ENCODE measurements at regions not wholly inside any gene's neighbourhood (a gene's known extent, or its start where the extent isn't known, plus 50 kb on each side); places are given as distances from the start of the nearest gene placed in this dataset.

DNA sequence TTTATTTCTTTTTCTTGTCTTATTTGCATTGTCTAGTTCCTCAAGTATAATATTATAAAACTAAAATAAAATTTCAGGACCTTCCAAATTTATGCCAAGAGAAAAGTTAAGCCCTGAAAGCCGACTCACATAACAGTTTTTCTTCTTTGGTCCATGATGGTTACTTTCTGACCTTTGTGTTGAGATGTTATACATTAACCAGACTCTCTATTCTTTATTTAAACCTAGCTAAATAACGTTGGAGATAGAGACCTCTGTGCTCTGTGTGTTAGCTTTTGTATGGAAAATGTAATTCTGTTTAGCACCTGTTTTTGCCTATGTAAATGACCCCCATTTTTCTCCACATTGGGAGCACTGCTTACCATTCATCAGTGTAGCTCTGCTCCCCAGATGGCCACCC lies 352.4 kb downstream of the CD109 start (continued):
- TF ChIP-seq, protein P1, sequence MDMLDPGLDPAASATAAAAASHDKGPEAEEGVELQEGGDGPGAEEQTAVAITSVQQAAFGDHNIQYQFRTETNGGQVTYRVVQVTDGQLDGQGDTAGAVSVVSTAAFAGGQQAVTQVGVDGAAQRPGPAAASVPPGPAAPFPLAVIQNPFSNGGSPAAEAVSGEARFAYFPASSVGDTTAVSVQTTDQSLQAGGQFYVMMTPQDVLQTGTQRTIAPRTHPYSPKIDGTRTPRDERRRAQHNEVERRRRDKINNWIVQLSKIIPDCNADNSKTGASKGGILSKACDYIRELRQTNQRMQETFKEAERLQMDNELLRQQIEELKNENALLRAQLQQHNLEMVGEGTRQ (IDR thresholded peaks at IDR 0.05; ENCODE audit: low read depth, low read length): no peak
- TF ChIP-seq, protein P1 (CRISPR knock-in tag; IDR thresholded peaks at IDR 0.05; ENCODE audit: borderline replicate concordance): no peak
- TF ChIP-seq ZSCAN22 (CRISPR knock-in tag; IDR thresholded peaks at IDR 0.05) (no peak), SOX13 (IDR thresholded peaks at IDR 0.05) (no peak), SOX13 (CRISPR knock-in tag; conservative IDR thresholded peaks at IDR 0.05 in 1 of 2, IDR thresholded peaks at IDR 0.05 in 1 of 2) (0 out of 4 replicates have a peak, but pooled peaks of 1 of the 2 experiments have one; percentile 17), SOX6 (IDR thresholded peaks at IDR 0.05) (no peak), SOX6 (CRISPR knock-in tag; IDR thresholded peaks at IDR 0.05) (peak; percentile 22; the same call in 1 of the 2 replicates), SOX5 (CRISPR knock-in tag; IDR thresholded peaks at IDR 0.05; ENCODE audit: borderline replicate concordance) (peak; percentile 37; the same call in 1 of the 2 replicates)
- TF ChIP-seq, protein P2, sequence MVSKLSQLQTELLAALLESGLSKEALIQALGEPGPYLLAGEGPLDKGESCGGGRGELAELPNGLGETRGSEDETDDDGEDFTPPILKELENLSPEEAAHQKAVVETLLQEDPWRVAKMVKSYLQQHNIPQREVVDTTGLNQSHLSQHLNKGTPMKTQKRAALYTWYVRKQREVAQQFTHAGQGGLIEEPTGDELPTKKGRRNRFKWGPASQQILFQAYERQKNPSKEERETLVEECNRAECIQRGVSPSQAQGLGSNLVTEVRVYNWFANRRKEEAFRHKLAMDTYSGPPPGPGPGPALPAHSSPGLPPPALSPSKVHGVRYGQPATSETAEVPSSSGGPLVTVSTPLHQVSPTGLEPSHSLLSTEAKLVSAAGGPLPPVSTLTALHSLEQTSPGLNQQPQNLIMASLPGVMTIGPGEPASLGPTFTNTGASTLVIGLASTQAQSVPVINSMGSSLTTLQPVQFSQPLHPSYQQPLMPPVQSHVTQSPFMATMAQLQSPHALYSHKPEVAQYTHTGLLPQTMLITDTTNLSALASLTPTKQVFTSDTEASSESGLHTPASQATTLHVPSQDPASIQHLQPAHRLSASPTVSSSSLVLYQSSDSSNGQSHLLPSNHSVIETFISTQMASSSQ (IDR thresholded peaks at IDR 0.05; ENCODE audit: low read depth): peak; percentile 83
- TF ChIP-seq, protein P2 (CRISPR knock-in tag; IDR thresholded peaks at IDR 0.05; ENCODE audit: borderline replicate concordance): peak; percentile 40; the same call in 1 of the 2 replicates

All from HepG2 (cell line).